ENCODE measurements at regions not wholly inside any gene's neighbourhood (a gene's known extent, or its start where the extent isn't known, plus 50 kb on each side); places are given as distances from the start of the nearest gene placed in this dataset.

DNA sequence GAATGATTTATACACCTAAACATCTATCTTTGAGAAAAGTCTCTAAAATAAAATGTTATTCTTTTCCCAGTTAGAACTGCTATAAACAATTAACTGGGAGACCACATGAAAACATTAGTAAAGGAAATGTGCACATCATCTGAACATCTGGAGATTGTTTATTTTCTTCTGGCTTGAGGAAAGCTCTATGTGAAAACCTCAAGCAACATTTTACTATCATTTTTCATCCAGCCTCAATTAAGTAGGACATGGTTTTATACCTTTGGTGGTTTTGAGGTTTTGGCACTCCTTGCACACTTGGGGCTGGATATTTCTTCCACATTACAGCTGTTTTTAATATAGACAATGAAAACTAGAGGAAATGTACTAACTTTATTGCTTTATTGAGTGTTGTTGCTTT lies 609.5 kb upstream of the SLC8A1 start:
- TF ChIP-seq, protein P1, sequence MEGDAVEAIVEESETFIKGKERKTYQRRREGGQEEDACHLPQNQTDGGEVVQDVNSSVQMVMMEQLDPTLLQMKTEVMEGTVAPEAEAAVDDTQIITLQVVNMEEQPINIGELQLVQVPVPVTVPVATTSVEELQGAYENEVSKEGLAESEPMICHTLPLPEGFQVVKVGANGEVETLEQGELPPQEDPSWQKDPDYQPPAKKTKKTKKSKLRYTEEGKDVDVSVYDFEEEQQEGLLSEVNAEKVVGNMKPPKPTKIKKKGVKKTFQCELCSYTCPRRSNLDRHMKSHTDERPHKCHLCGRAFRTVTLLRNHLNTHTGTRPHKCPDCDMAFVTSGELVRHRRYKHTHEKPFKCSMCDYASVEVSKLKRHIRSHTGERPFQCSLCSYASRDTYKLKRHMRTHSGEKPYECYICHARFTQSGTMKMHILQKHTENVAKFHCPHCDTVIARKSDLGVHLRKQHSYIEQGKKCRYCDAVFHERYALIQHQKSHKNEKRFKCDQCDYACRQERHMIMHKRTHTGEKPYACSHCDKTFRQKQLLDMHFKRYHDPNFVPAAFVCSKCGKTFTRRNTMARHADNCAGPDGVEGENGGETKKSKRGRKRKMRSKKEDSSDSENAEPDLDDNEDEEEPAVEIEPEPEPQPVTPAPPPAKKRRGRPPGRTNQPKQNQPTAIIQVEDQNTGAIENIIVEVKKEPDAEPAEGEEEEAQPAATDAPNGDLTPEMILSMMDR (IDR thresholded peaks at IDR 0.05; ENCODE audit: insufficient read depth, low read length) = no peak
- TF ChIP-seq POLR2AphosphoS5 (IDR thresholded peaks at IDR 0.05; ENCODE audit: low read depth) = no peak
- TF ChIP-seq, protein P2, sequence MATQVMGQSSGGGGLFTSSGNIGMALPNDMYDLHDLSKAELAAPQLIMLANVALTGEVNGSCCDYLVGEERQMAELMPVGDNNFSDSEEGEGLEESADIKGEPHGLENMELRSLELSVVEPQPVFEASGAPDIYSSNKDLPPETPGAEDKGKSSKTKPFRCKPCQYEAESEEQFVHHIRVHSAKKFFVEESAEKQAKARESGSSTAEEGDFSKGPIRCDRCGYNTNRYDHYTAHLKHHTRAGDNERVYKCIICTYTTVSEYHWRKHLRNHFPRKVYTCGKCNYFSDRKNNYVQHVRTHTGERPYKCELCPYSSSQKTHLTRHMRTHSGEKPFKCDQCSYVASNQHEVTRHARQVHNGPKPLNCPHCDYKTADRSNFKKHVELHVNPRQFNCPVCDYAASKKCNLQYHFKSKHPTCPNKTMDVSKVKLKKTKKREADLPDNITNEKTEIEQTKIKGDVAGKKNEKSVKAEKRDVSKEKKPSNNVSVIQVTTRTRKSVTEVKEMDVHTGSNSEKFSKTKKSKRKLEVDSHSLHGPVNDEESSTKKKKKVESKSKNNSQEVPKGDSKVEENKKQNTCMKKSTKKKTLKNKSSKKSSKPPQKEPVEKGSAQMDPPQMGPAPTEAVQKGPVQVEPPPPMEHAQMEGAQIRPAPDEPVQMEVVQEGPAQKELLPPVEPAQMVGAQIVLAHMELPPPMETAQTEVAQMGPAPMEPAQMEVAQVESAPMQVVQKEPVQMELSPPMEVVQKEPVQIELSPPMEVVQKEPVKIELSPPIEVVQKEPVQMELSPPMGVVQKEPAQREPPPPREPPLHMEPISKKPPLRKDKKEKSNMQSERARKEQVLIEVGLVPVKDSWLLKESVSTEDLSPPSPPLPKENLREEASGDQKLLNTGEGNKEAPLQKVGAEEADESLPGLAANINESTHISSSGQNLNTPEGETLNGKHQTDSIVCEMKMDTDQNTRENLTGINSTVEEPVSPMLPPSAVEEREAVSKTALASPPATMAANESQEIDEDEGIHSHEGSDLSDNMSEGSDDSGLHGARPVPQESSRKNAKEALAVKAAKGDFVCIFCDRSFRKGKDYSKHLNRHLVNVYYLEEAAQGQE (IDR thresholded peaks at IDR 0.05; ENCODE audit: insufficient replicate concordance, low read depth) = no peak
- no peak for TF ChIP-seq SPI1 (IDR thresholded peaks at IDR 0.05; ENCODE audit: borderline replicate concordance, low read depth)
- TF ChIP-seq GABPA (IDR thresholded peaks at IDR 0.05; ENCODE audit: low read depth) = no peak

Measured in HL-60 (cell line).